Gastroesophageal sphincter (tissue), 4 donors: ENCODE measurements at regions not wholly inside any gene's neighbourhood (a gene's known extent, or its start where the extent isn't known, plus 50 kb on each side); places are given as distances from the start of the nearest gene placed in this dataset.

Experiments used
- ATAC-seq: fragments of 150-250 bp; one replicate; pipeline ENCODE4 v1.9.1; 2016; ENCODE audit warnings: mild to moderate bottlenecking, moderate library complexity
- H3K27ac ChIP-seq, 4 donors: fragments of 200-600 bp; sonication (generic) in 3 of 4; 1 replicate in 3 of 4; 2 replicates in 1 of 4; pipeline ENCODE4 v1.5.1; 2016 to 2019
- H3K27me3 ChIP-seq: fragments of 200-600 bp; sonication (generic); one replicate; pipeline ENCODE4 v1.5.1; 2019
- H3K36me3 ChIP-seq, 2 donors: fragments of 200-600 bp; sonication (generic); one replicate each; pipeline ENCODE4 v1.5.1; 2019; ENCODE audit warnings: control low read depth in 1 of 2
- H3K4me1 ChIP-seq, 3 donors: fragments of 200-600 bp; sonication (generic); 1 replicate in 2 of 3; 2 replicates in 1 of 3; pipeline ENCODE4 v1.5.1; 2016 to 2019; ENCODE audit warnings: control low read depth in 2 of 3
- H3K4me3 ChIP-seq, 2 donors: fragments of 200-600 bp; sonication (generic); one replicate each; pipeline ENCODE4 v1.5.1; 2019; ENCODE audit warnings: mild to moderate bottlenecking in 1 of 2, moderate library complexity in 1 of 2
- H3K9me3 ChIP-seq, 3 donors: fragments of 200-600 bp; sonication (generic); one replicate each; pipeline ENCODE4 v1.5.1; 2017 to 2019; ENCODE audit warnings: control low read depth in 2 of 3
- EP300 ChIP-seq: sonication (generic); formaldehyde crosslinking; IDR thresholded peaks from one replicate; pipeline ENCODE4 v1.6.1; 2017; ENCODE audit warnings: antibody characterized with exemption, mild to moderate bottlenecking
- POLR2A ChIP-seq, 2 donors: fragments of 450-650 bp; IDR thresholded peaks; one replicate each; pipeline ENCODE4 v1.6.1; 2017; ENCODE audit warnings: antibody characterized with exemption in 2 of 2, mild to moderate bottlenecking in 2 of 2, moderate library complexity in 1 of 2
- POLR2AphosphoS5 ChIP-seq: sonication (generic); formaldehyde crosslinking; IDR thresholded peaks from one replicate; pipeline ENCODE4 v1.6.1; 2017; ENCODE audit warnings: antibody characterized with exemption
- WGBS, 2 donors: methylation state at CpG; one replicate each; pipeline ENCODE4 v1.1.5; 2018; ENCODE audit warnings: low coverage in 1 of 2; 5-methylcytosine and 5-hydroxymethylcytosine counted together
- TF ChIP-seq, protein P1 (sequence below), 4 experiments: fragments of 200-600 bp in 2 of 4; fragments of 450-650 bp in 2 of 4; sonication (generic) in 1 of 4; IDR thresholded peaks; one replicate each; pipeline ENCODE4 v1.5.1; 2017 to 2019; ENCODE audit warnings: antibody characterized with exemption in 4 of 4, mild to moderate bottlenecking in 2 of 4, moderate library complexity in 2 of 4

- 60 to 67% methylated on average over 3 of the region's 3 CpGs for WGBS, 2 donors
- Histone ChIP-seq H3K27me3 (no peaks in the 10 kb centered on the region), H3K9me3 (peaks cover 0 to 4% (median 0%) of the 10 kb centered on the region in 3 donors), H3K4me1 (no peaks in the 10 kb centered on the region), H3K36me3 (no peaks in the 10 kb centered on the region), H3K27ac (no peak overlapping the region), H3K4me3 (no peak overlapping the region)
- TF ChIP-seq POLR2AphosphoS5 (no peak), EP300 (no peak), POLR2A (IDR thresholded peaks at IDR 0.05) (no peak)
- TF ChIP-seq, protein P1, sequence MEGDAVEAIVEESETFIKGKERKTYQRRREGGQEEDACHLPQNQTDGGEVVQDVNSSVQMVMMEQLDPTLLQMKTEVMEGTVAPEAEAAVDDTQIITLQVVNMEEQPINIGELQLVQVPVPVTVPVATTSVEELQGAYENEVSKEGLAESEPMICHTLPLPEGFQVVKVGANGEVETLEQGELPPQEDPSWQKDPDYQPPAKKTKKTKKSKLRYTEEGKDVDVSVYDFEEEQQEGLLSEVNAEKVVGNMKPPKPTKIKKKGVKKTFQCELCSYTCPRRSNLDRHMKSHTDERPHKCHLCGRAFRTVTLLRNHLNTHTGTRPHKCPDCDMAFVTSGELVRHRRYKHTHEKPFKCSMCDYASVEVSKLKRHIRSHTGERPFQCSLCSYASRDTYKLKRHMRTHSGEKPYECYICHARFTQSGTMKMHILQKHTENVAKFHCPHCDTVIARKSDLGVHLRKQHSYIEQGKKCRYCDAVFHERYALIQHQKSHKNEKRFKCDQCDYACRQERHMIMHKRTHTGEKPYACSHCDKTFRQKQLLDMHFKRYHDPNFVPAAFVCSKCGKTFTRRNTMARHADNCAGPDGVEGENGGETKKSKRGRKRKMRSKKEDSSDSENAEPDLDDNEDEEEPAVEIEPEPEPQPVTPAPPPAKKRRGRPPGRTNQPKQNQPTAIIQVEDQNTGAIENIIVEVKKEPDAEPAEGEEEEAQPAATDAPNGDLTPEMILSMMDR (IDR thresholded peaks at IDR 0.05): no peak
- no peak for ATAC-seq
Measured at GRCh38 chr16:62652441-62653120, 616.3 kb upstream of the CDH8 start.

DNA sequence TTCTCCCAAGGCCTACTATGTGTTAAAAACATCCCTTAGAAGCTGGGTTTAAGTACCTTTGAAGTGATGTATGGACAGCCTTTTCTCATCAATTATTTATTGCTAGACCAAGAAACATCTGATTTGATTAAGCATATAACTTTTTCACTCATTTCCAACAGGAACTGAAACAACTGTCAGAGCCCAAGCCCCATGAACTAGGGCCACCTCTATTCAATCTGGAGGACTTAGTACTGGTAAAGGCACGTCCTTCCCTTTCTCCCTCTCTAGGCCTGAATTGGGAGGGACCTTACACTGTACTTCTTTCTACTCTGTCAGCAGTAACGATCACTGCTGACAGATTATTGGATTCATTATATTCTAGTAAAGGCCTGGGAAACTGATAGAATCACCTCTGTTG, 612.0 kb upstream of the CDH8 start:
- TF ChIP-seq, protein P1 (IDR thresholded peaks at IDR 0.05): no peak
- TF ChIP-seq POLR2A (IDR thresholded peaks at IDR 0.05): no peak
- TF ChIP-seq EP300: no peak
- no peak for TF ChIP-seq POLR2AphosphoS5
- no peak overlapping the region for H3K4me3 ChIP-seq
- no peaks in the 10 kb centered on the region for H3K27me3 ChIP-seq
- WGBS, 2 donors: 80% methylated on average over 2 of the region's 2 CpGs; no CpG with 5 or more reads in 1 of the 2 donors
- no peaks in the 10 kb centered on the region for H3K4me1 ChIP-seq
- no peak for ATAC-seq
- peaks cover 0 to 39% (median 0%) of the 10 kb centered on the region in 3 donors for H3K9me3 ChIP-seq
- no peak overlapping the region for H3K27ac ChIP-seq
- H3K36me3 ChIP-seq: no peaks in the 10 kb centered on the region

DNA sequence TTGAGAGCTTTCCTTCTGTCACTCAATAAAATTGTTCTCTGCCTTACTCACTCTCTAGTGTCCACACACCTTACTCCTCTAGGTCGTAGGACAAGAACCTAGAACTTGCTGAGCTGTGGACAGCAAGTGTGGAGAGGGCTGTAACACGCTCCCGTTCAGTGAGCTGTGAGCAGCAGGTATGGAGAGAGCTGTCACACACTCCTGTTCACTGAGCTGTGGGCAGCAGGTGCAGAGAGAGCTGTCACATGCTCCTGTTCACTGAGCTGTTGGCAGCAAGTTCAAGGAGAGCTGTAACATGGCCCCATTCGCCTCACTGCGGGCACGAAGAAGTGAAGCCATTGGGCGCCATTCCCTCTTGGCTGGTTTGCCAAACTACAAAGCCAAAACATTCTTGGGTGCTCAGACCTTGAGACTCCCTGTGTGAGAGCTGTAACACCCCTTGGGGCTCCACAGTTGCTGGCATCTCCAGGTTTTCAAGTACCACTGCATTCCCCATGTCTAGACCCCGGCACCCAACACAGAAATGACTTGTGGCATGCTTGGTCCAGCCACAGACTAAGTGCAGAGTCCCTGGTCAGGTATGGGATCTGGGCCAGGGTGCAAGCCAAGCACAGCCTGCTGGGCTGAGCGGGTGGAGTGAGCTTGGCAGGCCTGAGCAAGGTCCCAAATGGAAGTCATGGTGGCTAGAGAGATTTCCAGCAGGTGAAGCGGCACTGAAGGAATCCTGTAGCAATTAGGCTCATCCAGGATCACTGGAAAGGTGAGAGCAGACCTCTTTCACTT, 608.0 kb upstream of the CDH8 start:
- ATAC-seq: no peak
- WGBS, 2 donors: 80 to 86% methylated on average over 1 to 5 of the region's 10 CpGs
- no peak overlapping the region for H3K27ac ChIP-seq
- H3K4me3 ChIP-seq: no peak overlapping the region
- H3K9me3 ChIP-seq: peaks cover 0 to 39% (median 0%) of the 10 kb centered on the region in 3 donors
- no peaks in the 10 kb centered on the region for H3K4me1 ChIP-seq
- no peaks in the 10 kb centered on the region for H3K27me3 ChIP-seq
- TF ChIP-seq POLR2A (IDR thresholded peaks at IDR 0.05) (no peak), POLR2AphosphoS5 (no peak), EP300 (no peak)
- TF ChIP-seq, protein P1 (IDR thresholded peaks at IDR 0.05): no peak
- H3K36me3 ChIP-seq: no peaks in the 10 kb centered on the region

DNA sequence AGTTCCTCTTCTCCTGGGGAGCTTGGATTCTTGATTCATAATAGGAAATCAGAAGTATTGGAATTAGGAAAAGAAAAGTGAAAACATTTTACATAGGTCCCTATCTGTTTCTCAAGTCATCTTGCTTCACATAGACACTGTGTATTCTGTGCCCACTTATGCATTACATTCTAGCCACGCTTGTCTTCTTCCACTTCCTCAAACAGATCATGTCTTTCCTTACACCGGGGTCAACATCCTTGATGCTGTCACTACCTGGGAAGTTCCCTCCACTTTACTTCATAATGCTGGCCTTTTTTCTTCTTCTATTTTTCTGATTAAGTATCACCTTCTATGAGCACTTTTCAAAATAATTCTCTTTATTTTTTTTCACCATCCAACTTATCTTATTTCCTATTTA, 606.4 kb upstream of the CDH8 start:
- Histone ChIP-seq H3K27me3 (no peaks in the 10 kb centered on the region), H3K4me1 (no peaks in the 10 kb centered on the region), H3K27ac (no peak overlapping the region), H3K36me3 (no peaks in the 10 kb centered on the region), H3K4me3 (no peak overlapping the region), H3K9me3 (peaks cover 0 to 36% (median 0%) of the 10 kb centered on the region in 3 donors)
- TF ChIP-seq POLR2A (IDR thresholded peaks at IDR 0.05) (no peak), EP300 (no peak), POLR2AphosphoS5 (no peak)
- TF ChIP-seq, protein P1 (IDR thresholded peaks at IDR 0.05): no peak
- no peak for ATAC-seq
- WGBS, 2 donors: 53 to 83% methylated on average over 2 of the region's 2 CpGs

GRCh38 chr16:62639890-62640289, 603.7 kb upstream of the CDH8 start:
- H3K27me3 ChIP-seq: no peaks in the 10 kb centered on the region
- no peak for ATAC-seq
- TF ChIP-seq, protein P1 (IDR thresholded peaks at IDR 0.05): no peak
- TF ChIP-seq POLR2AphosphoS5 (no peak), POLR2A (IDR thresholded peaks at IDR 0.05) (no peak), EP300 (no peak)
- H3K4me1 ChIP-seq: no peaks in the 10 kb centered on the region
- peaks cover 0 to 8% (median 0%) of the 10 kb centered on the region in 3 donors for H3K9me3 ChIP-seq
- no peak overlapping the region for H3K27ac ChIP-seq
- H3K4me3 ChIP-seq: no peak overlapping the region
- no peaks in the 10 kb centered on the region for H3K36me3 ChIP-seq
